Karpas-422 (cell line): ENCODE measurements at regions not wholly inside any gene's neighbourhood (a gene's known extent, or its start where the extent isn't known, plus 50 kb on each side); places are given as distances from the start of the nearest gene placed in this dataset.

Experiments
- DNase-seq: peaks from one replicate; pipeline ENCODE4 v3.0.0-alpha.2; 2015
- H2AFZ ChIP-seq: fragments of 200-600 bp; sonication (generic); 2 replicates; pipeline ENCODE4 v1.6.1; 2014; ENCODE audit warnings: antibody characterized with exemption, low read length, mixed read lengths
- H3K27ac ChIP-seq: fragments of 200-600 bp; sonication (generic); 2 replicates; pipeline ENCODE4 v1.5.1; 2014; ENCODE audit warnings: mild to moderate bottlenecking, low read length, moderate library complexity
- H3K27me3 ChIP-seq: fragments of 200-600 bp; sonication (generic); 2 replicates; pipeline ENCODE4 v1.6.1; 2014; ENCODE audit warnings: low read length, mixed read lengths
- H3K36me3 ChIP-seq: fragments of 200-600 bp; sonication (generic); 2 replicates; pipeline ENCODE4 v1.6.1; 2014; ENCODE audit warnings: low read length, mixed read lengths; ENCODE audit not compliant: insufficient read depth
- H3K4me1 ChIP-seq: fragments of 200-600 bp; sonication (generic); 2 replicates; pipeline ENCODE4 v1.6.1; 2014; ENCODE audit warnings: mild to moderate bottlenecking, low read length, mixed read lengths
- H3K4me2 ChIP-seq: fragments of 200-600 bp; sonication (generic); 2 replicates; pipeline ENCODE4 v1.6.1; 2014; ENCODE audit warnings: low read length, low read depth, mild to moderate bottlenecking; ENCODE audit not compliant: poor library complexity, severe bottlenecking
- H3K4me3 ChIP-seq: fragments of 200-600 bp; sonication (generic); 2 replicates; pipeline ENCODE4 v1.5.1; 2014; ENCODE audit warnings: mild to moderate bottlenecking, antibody characterized with exemption, low read length, mixed read lengths
- H3K79me2 ChIP-seq: fragments of 200-600 bp; sonication (generic); 2 replicates; pipeline ENCODE4 v1.6.1; 2014; ENCODE audit warnings: mild to moderate bottlenecking, low read length, mixed read lengths
- H3K9ac ChIP-seq: fragments of 200-600 bp; sonication (generic); 2 replicates; pipeline ENCODE4 v1.6.0; 2014; ENCODE audit warnings: low read length
- H3K9me2 ChIP-seq: fragments of 200-600 bp; sonication (generic), shearing (Covaris generic); replicated peaks from 2 replicates; pipeline ENCODE4 v1.6.0; 2014; ENCODE audit warnings: mild to moderate bottlenecking, low read length, moderate library complexity; ENCODE audit not compliant: insufficient read depth
- H3K9me3 ChIP-seq: fragments of 300-700, 200-600 bp; sonication (generic); 2 replicates; pipeline ENCODE4 v1.6.1; 2014; ENCODE audit warnings: low read length, mixed read lengths
- H4K20me1 ChIP-seq: fragments of 200-600 bp; sonication (generic); 2 replicates; pipeline ENCODE4 v1.6.1; 2014; ENCODE audit warnings: mild to moderate bottlenecking, antibody characterized with exemption, low read length, low read depth; ENCODE audit not compliant: insufficient read depth

GRCh38 chr7:85294176-85294575, 107.3 kb upstream of the SEMA3D start:
- Histone ChIP-seq H3K4me1 (no peaks in the 10 kb centered on the region), H3K27ac (no peak overlapping the region), H3K9me2 (no peaks in the 10 kb centered on the region), H3K79me2 (no peaks in the 10 kb centered on the region), H3K4me2 (no peak overlapping the region), H3K27me3 (no peaks in the 10 kb centered on the region), H3K9me3 (peaks cover 24% of the 10 kb centered on the region), H4K20me1 (no peaks in the 10 kb centered on the region), H3K9ac (no peak overlapping the region), H2AFZ (no peak overlapping the region), H3K4me3 (no peak overlapping the region), H3K36me3 (no peaks in the 10 kb centered on the region)
- no peak for DNase-seq

GRCh38 chr7:85292908-85293576, 106.2 kb upstream of the SEMA3D start:
- no peaks in the 10 kb centered on the region for H3K9me2 ChIP-seq
- H3K9me3 ChIP-seq: peaks cover 21% of the 10 kb centered on the region
- no peaks in the 10 kb centered on the region for H3K4me1 ChIP-seq
- no peaks in the 10 kb centered on the region for H3K36me3 ChIP-seq
- H2AFZ ChIP-seq: no peak overlapping the region
- H3K4me3 ChIP-seq: no peak overlapping the region
- no peaks in the 10 kb centered on the region for H3K27me3 ChIP-seq
- H3K79me2 ChIP-seq: no peaks in the 10 kb centered on the region
- DNase-seq: no peak
- H3K27ac ChIP-seq: no peak overlapping the region
- no peak overlapping the region for H3K9ac ChIP-seq
- no peaks in the 10 kb centered on the region for H4K20me1 ChIP-seq
- H3K4me2 ChIP-seq: no peak overlapping the region

GRCh38 chr7:85290269-85290668, 103.4 kb upstream of the SEMA3D start:
- no peaks in the 10 kb centered on the region for H3K36me3 ChIP-seq
- no peaks in the 10 kb centered on the region for H4K20me1 ChIP-seq
- no peak overlapping the region for H3K9ac ChIP-seq
- peaks cover 25% of the 10 kb centered on the region for H3K9me3 ChIP-seq
- no peak overlapping the region for H3K27ac ChIP-seq
- no peak overlapping the region for H2AFZ ChIP-seq
- no peaks in the 10 kb centered on the region for H3K9me2 ChIP-seq
- H3K79me2 ChIP-seq: no peaks in the 10 kb centered on the region
- DNase-seq: no peak
- no peaks in the 10 kb centered on the region for H3K27me3 ChIP-seq
- H3K4me2 ChIP-seq: no peak overlapping the region
- no peak overlapping the region for H3K4me3 ChIP-seq
- no peaks in the 10 kb centered on the region for H3K4me1 ChIP-seq

GRCh38 chr7:85289279-85289678, 102.4 kb upstream of the SEMA3D start:
- no peak overlapping the region for H3K4me2 ChIP-seq
- no peaks in the 10 kb centered on the region for H3K9me2 ChIP-seq
- no peaks in the 10 kb centered on the region for H3K36me3 ChIP-seq
- H3K27ac ChIP-seq: no peak overlapping the region
- H2AFZ ChIP-seq: no peak overlapping the region
- no peaks in the 10 kb centered on the region for H4K20me1 ChIP-seq
- H3K27me3 ChIP-seq: no peaks in the 10 kb centered on the region
- peaks cover 27% of the 10 kb centered on the region for H3K9me3 ChIP-seq
- no peak overlapping the region for H3K4me3 ChIP-seq
- no peak overlapping the region for H3K9ac ChIP-seq
- H3K4me1 ChIP-seq: no peaks in the 10 kb centered on the region
- no peaks in the 10 kb centered on the region for H3K79me2 ChIP-seq
- DNase-seq: no peak

DNA sequence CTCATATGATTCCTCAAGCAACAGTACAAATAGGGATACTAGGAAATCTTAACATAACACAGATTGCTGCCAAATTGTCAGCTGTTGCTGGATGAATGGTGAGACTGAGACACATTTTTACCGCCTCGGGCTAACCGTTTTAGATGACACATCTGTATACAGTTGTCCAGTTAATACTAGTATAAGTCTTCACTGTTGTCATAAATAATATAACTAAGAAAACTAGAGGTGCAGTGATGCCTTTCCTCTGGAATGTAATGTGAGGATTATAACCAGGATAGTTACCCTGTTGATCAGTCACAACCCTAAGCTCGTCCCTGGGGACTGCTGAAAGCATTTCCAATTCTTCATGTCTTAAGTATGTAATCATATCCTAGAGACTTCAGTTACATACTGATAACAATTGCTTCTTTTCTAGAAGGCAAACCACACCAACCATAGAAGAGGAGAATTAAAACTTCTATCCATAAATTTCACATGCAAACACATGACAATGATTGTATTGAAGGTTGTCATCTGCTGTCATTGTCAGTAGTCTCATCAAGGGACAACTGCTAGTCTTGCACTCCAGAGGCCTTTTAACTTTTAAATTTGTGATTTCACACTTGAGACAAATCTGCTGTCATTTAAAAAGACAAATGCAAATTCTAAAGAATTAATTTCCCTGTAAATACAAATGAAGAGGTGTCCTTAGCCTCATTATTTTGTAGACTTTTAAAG, 100.4 kb upstream of the SEMA3D start:
- Histone ChIP-seq H3K27me3 (no peaks in the 10 kb centered on the region), H3K4me1 (no peaks in the 10 kb centered on the region), H3K4me2 (no peak overlapping the region), H3K79me2 (no peaks in the 10 kb centered on the region), H3K9me2 (no peaks in the 10 kb centered on the region), H3K27ac (no peak overlapping the region), H4K20me1 (no peaks in the 10 kb centered on the region), H2AFZ (no peak overlapping the region), H3K4me3 (no peak overlapping the region), H3K36me3 (no peaks in the 10 kb centered on the region), H3K9me3 (peaks cover 27% of the 10 kb centered on the region), H3K9ac (no peak overlapping the region)
- no peak for DNase-seq

DNA sequence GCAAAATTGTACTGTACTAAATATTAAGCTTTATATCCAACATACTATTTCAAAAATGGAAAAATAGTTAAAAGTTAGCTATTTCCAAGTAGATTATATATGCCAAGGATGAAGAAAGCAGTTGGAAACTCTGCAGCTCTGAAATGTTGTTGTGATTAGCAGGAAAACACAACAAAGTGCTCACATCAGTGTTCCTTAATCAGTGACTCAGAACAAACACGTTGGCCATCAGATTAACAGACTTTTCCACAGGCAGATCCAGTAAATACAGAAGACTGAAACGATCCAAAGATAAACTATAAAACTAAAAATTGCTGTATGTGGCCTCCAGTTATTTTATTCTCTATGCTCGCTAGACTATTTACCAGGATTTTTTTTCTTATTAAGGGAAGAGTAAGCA, 99.6 kb upstream of the SEMA3D start:
- Histone ChIP-seq H2AFZ (no peak overlapping the region), H3K9me2 (no peaks in the 10 kb centered on the region), H3K9ac (no peak overlapping the region), H3K9me3 (peaks cover 21% of the 10 kb centered on the region), H3K27ac (no peak overlapping the region), H3K36me3 (no peaks in the 10 kb centered on the region), H3K4me1 (no peaks in the 10 kb centered on the region), H4K20me1 (no peaks in the 10 kb centered on the region), H3K4me3 (no peak overlapping the region), H3K4me2 (no peak overlapping the region), H3K79me2 (no peaks in the 10 kb centered on the region), H3K27me3 (no peaks in the 10 kb centered on the region)
- DNase-seq: no peak

- H3K9me3 ChIP-seq: peaks cover 19% of the 10 kb centered on the region
- no peaks in the 10 kb centered on the region for H3K9me2 ChIP-seq
- H3K4me1 ChIP-seq: no peaks in the 10 kb centered on the region
- H3K27me3 ChIP-seq: no peaks in the 10 kb centered on the region
- H3K27ac ChIP-seq: no peak overlapping the region
- H3K4me3 ChIP-seq: no peak overlapping the region
- H3K79me2 ChIP-seq: no peaks in the 10 kb centered on the region
- H4K20me1 ChIP-seq: no peaks in the 10 kb centered on the region
- no peak overlapping the region for H3K9ac ChIP-seq
- DNase-seq: no peak
- no peaks in the 10 kb centered on the region for H3K36me3 ChIP-seq
- H3K4me2 ChIP-seq: no peak overlapping the region
- H2AFZ ChIP-seq: no peak overlapping the region
Observed at GRCh38 chr7:85285527-85285926, 98.7 kb upstream of the SEMA3D start.

DNA sequence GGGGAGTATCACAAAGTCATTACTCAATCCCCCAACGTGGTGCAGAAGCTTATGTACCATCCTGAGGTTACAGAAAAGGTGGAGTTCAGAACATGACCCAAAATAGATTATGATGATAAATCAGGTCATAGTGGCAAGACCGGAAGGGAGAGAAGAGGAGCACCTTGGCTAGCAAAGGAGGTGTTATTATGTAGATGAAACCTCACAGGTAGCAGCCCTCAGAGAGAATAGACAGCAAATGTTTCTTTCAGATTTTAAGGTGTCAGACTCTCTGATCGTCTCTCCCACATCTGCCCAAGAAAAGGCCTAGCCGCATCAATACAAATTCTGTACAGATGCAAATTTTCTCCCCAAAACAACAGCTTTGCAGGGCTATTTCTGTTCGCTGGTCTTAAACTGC, 88.3 kb upstream of the SEMA3D start:
- Histone ChIP-seq H3K9me3 (peaks cover 27% of the 10 kb centered on the region), H3K36me3 (no peaks in the 10 kb centered on the region)

More for the DNA sequence above, 88.3 kb upstream of the SEMA3D start:
- H4K20me1 ChIP-seq: no peaks in the 10 kb centered on the region
- H2AFZ ChIP-seq: no peak overlapping the region
- no peaks in the 10 kb centered on the region for H3K9me2 ChIP-seq
- H3K79me2 ChIP-seq: no peaks in the 10 kb centered on the region
- H3K4me2 ChIP-seq: no peak overlapping the region
- H3K4me3 ChIP-seq: no peak overlapping the region
- no peak overlapping the region for H3K9ac ChIP-seq
- no peaks in the 10 kb centered on the region for H3K27me3 ChIP-seq
- no peak overlapping the region for H3K27ac ChIP-seq
- no peaks in the 10 kb centered on the region for H3K4me1 ChIP-seq
- no peak for DNase-seq
